Activated T-cell treated with anti-CD3 and anti-CD28 coated beads, Interleukin-2, amount 50 U/mL, for 72 hours (primary cell): ENCODE measurements at regions not wholly inside any gene's neighbourhood (a gene's known extent, or its start where the extent isn't known, plus 50 kb on each side); places are given as distances from the start of the nearest gene placed in this dataset.
"Not testable (repeated sequence)": the region's sequence is repeated elsewhere in the genome, so short reads cannot be mapped to it uniquely, and the experiment has no call there.

ENCODE experiments used
- ATAC-seq, 2 donors: fragments of 150-1000 bp; cut with Tn5 transposase; replicated peaks in 1 of 2; 2 replicates each; pipeline ENCODE4 v1.10.0; 2021; ENCODE audit warnings: moderate library complexity in 2 of 2, mild to moderate bottlenecking in 1 of 2
- DNase-seq, 2 donors: peaks; one replicate each; pipeline ENCODE4 v3.0.0; 2021 to 2022; ENCODE audit warnings: mixed read lengths in 1 of 2
- H3K27ac Mint-ChIP-seq: one replicate; pipeline ENCODE4 v1.8.0; 2022; ENCODE audit warnings: mild to moderate bottlenecking, moderate library complexity, mixed read lengths
- H3K27me3 Mint-ChIP-seq: one replicate; pipeline ENCODE4 v1.8.0; 2022; ENCODE audit warnings: low read depth, mixed read lengths
- H3K36me3 Mint-ChIP-seq, 2 donors: one replicate each; pipeline ENCODE4 v1.8.0; 2022; ENCODE audit warnings: mixed read lengths in 2 of 2, mild to moderate bottlenecking in 1 of 2; ENCODE audit not compliant: insufficient read depth in 2 of 2
- H3K4me1 Mint-ChIP-seq: one replicate; pipeline ENCODE4 v1.8.0; 2022; ENCODE audit warnings: low read depth, mixed read lengths
- H3K4me3 Mint-ChIP-seq, 2 donors: one replicate each; pipeline ENCODE4 v1.8.0; 2022; ENCODE audit warnings: mild to moderate bottlenecking in 2 of 2, mixed read lengths in 2 of 2, moderate library complexity in 2 of 2
- H3K9me3 Mint-ChIP-seq, 2 donors: one replicate each; pipeline ENCODE4 v1.8.0; 2022; ENCODE audit warnings: mixed read lengths in 2 of 2

DNA sequence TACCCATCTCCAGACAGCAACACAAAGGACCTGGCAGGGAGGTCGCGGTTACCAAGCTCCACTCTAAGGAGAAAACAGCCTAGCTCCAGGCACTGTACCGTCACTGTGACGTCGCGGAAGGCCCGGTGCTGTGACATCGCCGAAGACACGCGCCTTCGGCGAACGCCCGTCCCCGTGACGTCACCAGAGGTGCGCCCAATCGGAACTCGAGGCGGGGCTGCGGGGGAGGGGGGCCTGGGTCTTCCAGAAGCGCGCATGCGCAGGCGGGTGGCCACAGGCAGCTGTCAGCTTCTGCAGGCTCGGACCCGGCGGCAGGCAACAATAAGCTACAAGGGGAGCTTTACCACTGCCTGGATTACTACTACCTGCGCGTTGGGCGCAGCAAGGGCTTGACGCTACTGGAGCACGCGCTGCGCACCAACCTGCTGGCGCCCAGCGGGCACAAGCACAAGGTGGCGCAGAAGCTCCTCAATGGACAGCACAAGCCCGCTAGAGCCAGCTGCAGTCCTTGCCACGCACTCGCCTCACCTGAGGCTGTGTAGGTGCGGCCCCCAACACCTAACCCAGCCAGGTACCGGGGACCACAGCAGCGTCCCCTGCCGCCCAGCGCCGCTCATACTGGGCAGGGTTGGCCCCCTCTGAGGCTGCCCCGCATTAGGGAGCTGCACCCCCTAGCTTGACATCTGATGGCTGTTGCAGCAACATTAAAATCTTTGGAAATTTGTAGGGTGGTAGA, 208.4 kb downstream of the TPST1 start:
- H3K9me3 Mint-ChIP-seq, result no peaks in the 10 kb centered on the region
- DNase-seq (peak; percentile 79 to 83), ATAC-seq (peak; percentile 90)
- peaks cover 20% of the 10 kb centered on the region for H3K4me1 Mint-ChIP-seq
- no peaks in the 10 kb centered on the region for H3K27me3 Mint-ChIP-seq
- no peak overlapping the region for H3K27ac Mint-ChIP-seq
- H3K36me3 Mint-ChIP-seq, result no peaks in the 10 kb centered on the region
- H3K4me3 Mint-ChIP-seq, result peak overlapping the region; percentile 75 to 79

DNA sequence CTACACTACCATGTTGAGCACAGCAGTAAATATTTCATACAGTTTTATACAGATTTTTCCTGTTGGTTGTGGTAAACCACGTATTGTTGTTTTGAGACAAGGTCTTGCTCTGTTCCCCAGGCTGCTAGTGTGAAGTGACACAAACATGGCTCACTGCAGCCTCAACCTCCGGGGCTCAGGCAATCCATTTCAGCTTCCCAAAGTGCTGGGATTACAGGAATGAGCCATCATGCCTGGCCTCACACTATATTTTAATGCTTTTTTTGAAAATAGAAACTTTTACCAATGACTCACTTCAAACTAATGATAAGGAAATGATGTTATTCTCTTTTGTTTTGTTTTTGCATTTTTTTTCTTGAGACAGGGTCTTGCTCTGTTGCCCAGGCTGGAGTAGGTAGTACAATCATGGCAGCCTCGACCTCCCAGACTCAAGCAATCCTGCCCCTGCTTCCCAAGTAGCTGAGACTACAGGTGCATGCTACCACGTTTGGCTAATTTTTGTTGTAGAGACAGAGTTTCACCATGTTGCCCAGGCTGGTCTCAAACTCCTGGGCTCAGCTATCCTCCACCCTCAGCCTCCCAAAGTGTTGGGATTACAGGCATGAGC, 210.6 kb downstream of the TPST1 start:
- ATAC-seq, result no peak
- H3K27me3 Mint-ChIP-seq, result no peaks in the 10 kb centered on the region
- DNase-seq, result no peak
- H3K36me3 Mint-ChIP-seq, result no peaks in the 10 kb centered on the region
- H3K4me3 Mint-ChIP-seq, result no peak overlapping the region
- H3K4me1 Mint-ChIP-seq, result peaks cover 20% of the 10 kb centered on the region
- no peak overlapping the region for H3K27ac Mint-ChIP-seq
- H3K9me3 Mint-ChIP-seq, result no peaks in the 10 kb centered on the region

DNA sequence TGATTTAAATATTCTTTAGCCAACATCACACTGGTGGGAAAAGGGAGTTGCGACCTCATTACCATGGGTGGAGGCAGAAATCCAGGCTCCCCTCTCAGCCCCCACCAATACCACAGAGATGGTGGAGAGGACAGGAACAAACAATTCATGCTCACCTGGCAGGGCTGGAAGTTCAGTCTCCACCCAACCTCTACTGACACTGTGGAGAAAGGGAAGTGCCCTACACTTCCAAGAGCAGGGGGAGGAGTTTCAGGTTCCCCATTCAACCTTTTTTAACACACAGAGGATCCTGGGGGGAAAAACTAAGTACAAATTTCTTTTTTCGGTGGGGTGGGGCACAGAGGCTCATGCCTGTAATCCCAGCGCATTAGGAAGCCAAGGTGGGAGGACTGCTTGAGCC, 210.1 kb upstream of the KCTD7 start:
- no peak for ATAC-seq

DNA sequence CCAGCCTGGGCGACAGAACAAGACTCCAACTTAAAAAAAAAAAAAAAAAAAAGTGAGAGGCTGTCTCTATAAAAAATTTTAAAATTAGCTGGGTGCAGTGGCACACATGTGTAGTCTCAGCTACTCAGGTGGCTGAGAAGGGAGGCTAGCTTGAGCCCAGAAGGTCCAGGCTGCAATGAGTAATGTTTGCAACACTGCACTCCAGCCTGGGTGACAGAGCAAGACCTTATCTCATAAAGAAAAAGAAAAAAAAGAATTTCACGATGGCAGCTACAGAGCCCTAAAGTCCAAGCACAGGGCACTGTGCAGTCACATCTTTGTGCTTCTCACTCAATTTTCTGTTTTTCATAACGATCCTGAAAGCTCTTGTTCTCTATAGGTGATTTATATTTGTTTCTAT, 209.5 kb upstream of the KCTD7 start:
- ATAC-seq (no peak), DNase-seq (no peak)
- Mint-ChIP-seq H3K4me3 (no peak overlapping the region), H3K9me3 (no peaks in the 10 kb centered on the region), H3K27ac (no peak overlapping the region), H3K27me3 (no peaks in the 10 kb centered on the region), H3K36me3 (no peaks in the 10 kb centered on the region), H3K4me1 (peaks cover 10% of the 10 kb centered on the region)

More for the DNA sequence above, 210.1 kb upstream of the KCTD7 start:
- peaks cover 16% of the 10 kb centered on the region for H3K4me1 Mint-ChIP-seq
- H3K4me3 Mint-ChIP-seq, result no peak overlapping the region
- H3K27me3 Mint-ChIP-seq, result no peaks in the 10 kb centered on the region
- no peaks in the 10 kb centered on the region for H3K36me3 Mint-ChIP-seq
- no peaks in the 10 kb centered on the region for H3K9me3 Mint-ChIP-seq
- no peak overlapping the region for H3K27ac Mint-ChIP-seq
- DNase-seq, result no peak

DNA sequence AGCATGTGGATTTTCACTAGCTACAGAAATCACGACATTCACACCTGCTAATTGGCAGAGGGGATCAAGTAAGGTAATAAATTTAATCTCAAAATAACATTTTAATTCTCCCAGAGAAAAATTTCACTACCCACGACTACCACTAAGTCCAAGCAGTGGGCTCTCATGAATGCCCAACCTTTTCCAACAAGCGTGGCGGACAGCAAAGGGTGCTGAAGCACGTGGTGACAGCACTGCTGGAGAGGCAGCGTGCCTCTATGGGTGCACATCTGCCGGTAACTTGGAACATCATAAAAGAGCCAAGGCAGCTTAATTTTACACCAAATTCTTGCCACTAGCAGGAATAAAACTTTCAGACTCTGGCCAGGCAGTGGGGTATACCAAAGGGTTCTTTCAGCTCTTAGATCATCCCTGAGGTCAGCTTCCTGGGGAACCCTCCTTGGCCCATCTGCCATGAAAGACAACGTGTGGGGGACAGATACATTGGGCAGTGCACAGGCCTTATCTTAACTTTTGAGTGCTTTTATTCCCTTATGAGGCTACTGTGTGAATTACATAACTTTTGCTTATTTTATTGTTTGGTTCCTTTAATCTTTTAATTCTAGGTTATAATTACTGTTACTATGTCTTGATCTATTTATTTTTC, 206.7 kb upstream of the KCTD7 start:
- Mint-ChIP-seq H3K9me3 (no peaks in the 10 kb centered on the region), H3K36me3 (no peaks in the 10 kb centered on the region), H3K4me1 (no peaks in the 10 kb centered on the region), H3K27ac (no peak overlapping the region), H3K4me3 (no peak overlapping the region), H3K27me3 (no peaks in the 10 kb centered on the region)
- ATAC-seq (no peak), DNase-seq (no peak)

DNA sequence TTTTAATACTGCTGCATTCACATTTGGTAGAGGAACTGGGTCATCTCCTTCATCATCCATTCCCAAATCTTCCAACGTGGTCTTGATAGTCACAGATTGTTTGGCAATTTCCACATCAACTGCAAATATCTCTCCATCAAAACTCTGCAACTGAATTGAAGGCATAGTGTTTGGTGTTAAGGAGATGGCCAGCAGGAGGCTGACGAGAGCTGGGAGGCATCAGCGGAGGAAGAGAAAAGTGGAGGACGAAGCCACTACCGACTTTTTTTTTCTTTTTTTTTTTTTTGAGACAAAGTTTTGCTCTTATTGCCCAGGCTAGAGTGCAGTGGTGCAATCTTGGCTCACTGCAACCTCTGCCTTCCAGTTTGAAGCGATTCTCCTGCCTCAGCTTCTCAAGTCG, 205.0 kb upstream of the KCTD7 start:
- ATAC-seq (no peak), DNase-seq (no peak)
- H3K9me3 Mint-ChIP-seq, result no peaks in the 10 kb centered on the region
- no peaks in the 10 kb centered on the region for H3K4me1 Mint-ChIP-seq
- no peak overlapping the region for H3K4me3 Mint-ChIP-seq
- H3K27me3 Mint-ChIP-seq, result no peaks in the 10 kb centered on the region
- H3K36me3 Mint-ChIP-seq, result no peaks in the 10 kb centered on the region
- no peak overlapping the region for H3K27ac Mint-ChIP-seq

DNA sequence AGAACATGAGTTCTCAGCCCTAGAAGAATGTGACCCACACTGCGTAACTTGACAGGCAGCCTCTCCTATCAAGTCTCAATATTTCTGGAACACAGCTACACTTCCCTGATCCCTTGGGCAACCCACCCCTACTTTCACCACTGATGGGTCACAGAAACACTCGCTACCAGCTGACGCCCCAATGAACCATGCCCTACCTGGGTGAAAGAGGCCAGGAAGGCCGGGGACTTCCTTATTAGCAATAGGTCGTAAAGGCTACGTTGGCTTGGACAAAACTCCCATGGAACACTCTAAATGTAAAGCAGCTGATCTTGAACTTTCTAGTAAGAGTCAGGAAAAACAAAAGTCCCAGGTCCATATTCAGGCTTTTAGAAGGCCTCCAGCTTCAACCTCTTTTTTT, 202.3 kb upstream of the KCTD7 start:
- Mint-ChIP-seq H3K9me3 (no peaks in the 10 kb centered on the region), H3K36me3 (no peaks in the 10 kb centered on the region), H3K4me1 (no peaks in the 10 kb centered on the region), H3K27ac (no peak overlapping the region), H3K27me3 (no peaks in the 10 kb centered on the region), H3K4me3 (no peak overlapping the region)
- DNase-seq, result no peak
- no peak for ATAC-seq

DNA sequence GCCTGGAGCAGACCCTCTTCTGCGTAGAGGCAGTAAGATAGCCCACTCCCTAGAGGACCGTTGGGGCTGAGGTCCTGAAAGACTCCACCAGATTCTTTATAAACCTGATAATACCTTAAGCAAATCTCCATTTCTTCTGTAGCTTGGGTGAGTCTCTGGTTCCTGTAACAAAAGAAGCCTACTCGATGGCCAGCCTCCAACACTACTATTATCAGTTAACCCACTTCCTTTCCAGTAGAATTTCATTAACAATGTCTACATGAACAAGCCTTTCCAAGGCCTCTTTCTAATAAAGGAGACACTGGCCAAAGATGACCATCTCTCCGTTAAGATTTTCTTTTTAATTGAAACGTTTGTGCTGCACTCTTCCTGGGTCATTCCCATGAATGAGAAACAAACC, 201.7 kb upstream of the KCTD7 start:
- Mint-ChIP-seq H3K36me3 (no peaks in the 10 kb centered on the region), H3K4me1 (no peaks in the 10 kb centered on the region), H3K27me3 (no peaks in the 10 kb centered on the region), H3K4me3 (no peak overlapping the region), H3K9me3 (no peaks in the 10 kb centered on the region), H3K27ac (no peak overlapping the region)
- DNase-seq, result no peak
- ATAC-seq, result no peak

DNA sequence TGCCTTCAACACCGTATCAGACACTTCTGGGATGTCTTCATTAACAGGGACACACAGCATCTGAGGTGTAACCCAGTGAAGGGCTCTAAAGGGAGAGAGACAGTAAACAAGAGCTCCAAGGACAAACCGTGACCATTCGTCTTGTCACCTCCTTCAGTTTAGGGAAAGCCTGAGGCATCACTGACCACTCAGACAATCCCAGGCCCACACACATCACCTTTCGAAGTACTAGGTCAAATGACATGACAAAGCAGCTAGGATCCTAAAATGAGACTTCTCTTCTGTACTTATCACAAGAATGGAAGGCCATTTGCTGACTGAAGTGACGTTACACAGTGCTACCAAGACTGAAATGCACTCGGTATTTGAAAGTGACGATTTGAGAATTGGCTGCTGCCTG, 200.7 kb upstream of the KCTD7 start:
- H3K9me3 Mint-ChIP-seq, result no peaks in the 10 kb centered on the region
- H3K27ac Mint-ChIP-seq, result no peak overlapping the region
- no peak overlapping the region for H3K4me3 Mint-ChIP-seq
- DNase-seq (no peak), ATAC-seq (no peak)
- H3K27me3 Mint-ChIP-seq, result no peaks in the 10 kb centered on the region
- H3K36me3 Mint-ChIP-seq, result no peaks in the 10 kb centered on the region
- H3K4me1 Mint-ChIP-seq, result no peaks in the 10 kb centered on the region

DNA sequence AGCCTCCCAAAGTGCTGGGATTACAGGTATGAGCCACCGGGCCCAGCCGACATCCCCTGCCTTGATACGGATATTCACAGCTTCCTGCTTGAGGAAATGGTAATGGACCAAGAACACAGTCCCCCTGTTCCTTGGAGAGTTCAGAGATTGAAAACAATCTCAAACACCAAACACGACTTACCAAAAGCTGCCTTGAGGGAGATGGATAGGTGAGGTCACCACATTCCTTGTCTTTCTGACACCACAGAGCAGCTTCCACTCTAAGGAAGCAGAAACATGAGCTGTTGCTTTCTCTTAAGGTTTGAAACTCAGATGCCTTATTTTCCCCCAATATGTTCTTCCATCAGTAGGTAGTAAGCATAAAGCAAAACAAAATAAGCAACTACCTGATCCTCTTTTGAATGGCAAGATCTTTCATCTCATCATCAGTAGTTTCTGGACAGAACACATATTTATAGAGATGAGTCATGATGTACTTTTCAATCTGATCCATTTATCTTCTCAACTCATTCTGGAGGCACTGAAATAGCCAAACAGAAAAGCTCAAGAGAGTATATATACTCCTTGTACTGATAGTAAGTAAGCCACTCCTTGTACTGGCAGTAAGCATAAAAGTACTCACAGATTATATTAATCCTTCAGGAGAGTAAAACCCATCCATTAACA, 199.1 kb upstream of the KCTD7 start:
- Mint-ChIP-seq H3K4me1 (no peaks in the 10 kb centered on the region), H3K4me3 (no peak overlapping the region), H3K27me3 (no peaks in the 10 kb centered on the region), H3K27ac (no peak overlapping the region), H3K36me3 (no peaks in the 10 kb centered on the region), H3K9me3 (no peaks in the 10 kb centered on the region)
- no peak for ATAC-seq
- no peak for DNase-seq

DNA sequence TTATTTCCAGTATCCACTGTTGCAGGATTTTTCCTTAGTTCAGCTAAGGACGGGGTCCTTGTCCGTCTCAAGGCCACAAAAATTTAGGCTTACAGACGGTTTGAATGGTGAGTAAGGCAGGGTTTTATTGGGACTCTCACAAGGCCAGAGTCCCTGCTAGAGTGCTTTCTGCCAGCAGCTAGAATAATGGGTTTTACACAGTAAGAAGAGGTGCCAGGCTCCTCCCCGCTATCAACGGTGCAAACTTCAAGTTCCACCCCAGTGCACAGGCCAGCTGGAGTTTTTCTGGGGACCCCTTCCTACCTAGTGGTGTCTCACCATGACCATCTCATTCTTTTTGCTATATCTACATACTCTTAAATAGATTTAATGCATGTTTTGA, 198.5 kb upstream of the KCTD7 start:
- Mint-ChIP-seq H3K36me3 (no peaks in the 10 kb centered on the region), H3K4me1 (no peaks in the 10 kb centered on the region), H3K4me3 (no peak overlapping the region), H3K27me3 (no peaks in the 10 kb centered on the region), H3K9me3 (no peaks in the 10 kb centered on the region), H3K27ac (no peak overlapping the region)
- no peak for DNase-seq
- no peak for ATAC-seq

DNA sequence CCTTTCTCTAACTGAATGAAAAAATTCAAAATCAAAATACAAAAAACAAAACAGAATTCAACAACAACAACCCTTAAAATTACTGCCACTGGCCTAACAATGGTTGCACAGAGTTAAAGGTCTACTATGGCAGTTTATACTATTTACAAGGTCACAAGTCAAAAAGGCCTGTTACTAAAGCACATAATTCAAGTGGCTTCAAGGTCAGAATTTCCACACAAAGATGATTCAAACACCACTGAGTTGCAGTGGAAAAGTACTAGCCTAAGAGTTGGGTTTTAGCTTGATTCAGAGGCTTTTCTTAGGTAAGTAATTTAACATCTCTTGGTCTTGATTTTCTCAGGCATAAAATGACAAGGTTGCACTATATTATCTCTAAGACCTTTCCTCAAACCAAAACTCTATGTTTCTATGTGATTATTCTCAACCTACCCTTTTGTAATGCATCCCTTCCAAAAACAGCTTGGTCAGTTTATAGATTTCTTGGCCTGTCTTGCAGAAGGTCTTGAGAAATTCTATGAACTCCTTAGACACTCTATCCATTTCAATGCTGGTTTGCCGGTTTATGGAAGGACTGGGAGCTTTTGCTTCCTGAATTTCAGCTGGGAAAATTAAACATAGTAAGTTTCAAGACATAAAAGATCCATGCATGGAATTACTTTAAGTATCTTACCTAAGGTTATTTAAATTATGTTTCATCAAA, 189.8 kb upstream of the KCTD7 start:
- ATAC-seq, result peak in 1 of 2 donors; percentile 23
- H3K9me3 Mint-ChIP-seq, H3K4me3 Mint-ChIP-seq, H3K4me1 Mint-ChIP-seq, H3K27me3 Mint-ChIP-seq, DNase-seq, H3K36me3 Mint-ChIP-seq: not testable (repeated sequence)
- H3K27ac Mint-ChIP-seq, result peak overlapping the region; percentile 49

DNA sequence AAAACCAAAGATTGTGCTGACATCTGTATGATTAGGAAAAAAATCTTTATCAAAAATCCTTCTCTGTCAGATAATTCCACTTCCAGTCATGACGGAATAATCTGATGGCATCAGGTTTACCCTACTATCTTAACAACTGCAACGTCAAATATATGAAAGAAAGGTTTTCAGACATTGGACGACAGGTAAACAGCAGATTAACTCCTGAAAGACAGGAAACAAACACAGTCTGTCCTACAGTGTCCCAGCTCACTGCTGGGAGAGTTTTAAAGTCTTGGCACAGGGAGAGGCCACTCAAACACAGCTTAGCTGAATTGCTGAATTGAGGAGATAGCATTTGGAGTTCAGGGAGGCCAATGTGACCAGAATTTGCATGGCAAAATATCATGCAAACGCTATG, 186.3 kb upstream of the KCTD7 start:
- DNase-seq (no peak), ATAC-seq (no peak)
- Mint-ChIP-seq H3K27me3 (no peaks in the 10 kb centered on the region), H3K27ac (no peak overlapping the region), H3K4me3 (no peak overlapping the region), H3K9me3 (no peaks in the 10 kb centered on the region), H3K36me3 (no peaks in the 10 kb centered on the region), H3K4me1 (peaks cover 4% of the 10 kb centered on the region)
